Left ventricle myocardium inferior (tissue), 1 donor: ENCODE measurements at regions not wholly inside any gene's neighbourhood (a gene's known extent, or its start where the extent isn't known, plus 50 kb on each side); places are given as distances from the start of the nearest gene placed in this dataset.

Experiments used
- DNase-seq: peaks from one replicate; pipeline ENCODE4 v3.0.0-alpha.2; 2020
- H3K27ac ChIP-seq: fragments of 200-600 bp; replicated peaks from 2 replicates; pipeline ENCODE4 v1.8.0; 2021
- H3K27me3 ChIP-seq: fragments of 200-600 bp; 2 replicates; pipeline ENCODE4 v1.8.0; 2021; ENCODE audit warnings: low read depth
- H3K36me3 ChIP-seq: fragments of 200-600 bp; 2 replicates; pipeline ENCODE4 v1.8.0; 2021
- H3K4me1 ChIP-seq: fragments of 200-600 bp; 2 replicates; pipeline ENCODE4 v1.8.0; 2021
- H3K4me3 ChIP-seq: fragments of 200-600 bp; 2 replicates; pipeline ENCODE4 v1.8.0; 2021; ENCODE audit warnings: mild to moderate bottlenecking, moderate library complexity
- H3K9me3 ChIP-seq: fragments of 200-600 bp; replicated peaks from 2 replicates; pipeline ENCODE4 v1.8.0; 2021
- CTCF ChIP-seq: fragments of 200-600 bp; IDR thresholded peaks from 2 replicates; pipeline ENCODE4 v1.8.0; 2021; ENCODE audit warnings: antibody characterized with exemption, mild to moderate bottlenecking, borderline replicate concordance
- intact Hi-C: fragments of 100-400 bp; cut with micrococcal nuclease; formaldehyde crosslinking; loops from one replicate; pipeline ENCODE4 v1.11.0; 2022
- donor health status: DM: no; HTN: yes; CAD: no; lungs with severe emphysema.

DNA sequence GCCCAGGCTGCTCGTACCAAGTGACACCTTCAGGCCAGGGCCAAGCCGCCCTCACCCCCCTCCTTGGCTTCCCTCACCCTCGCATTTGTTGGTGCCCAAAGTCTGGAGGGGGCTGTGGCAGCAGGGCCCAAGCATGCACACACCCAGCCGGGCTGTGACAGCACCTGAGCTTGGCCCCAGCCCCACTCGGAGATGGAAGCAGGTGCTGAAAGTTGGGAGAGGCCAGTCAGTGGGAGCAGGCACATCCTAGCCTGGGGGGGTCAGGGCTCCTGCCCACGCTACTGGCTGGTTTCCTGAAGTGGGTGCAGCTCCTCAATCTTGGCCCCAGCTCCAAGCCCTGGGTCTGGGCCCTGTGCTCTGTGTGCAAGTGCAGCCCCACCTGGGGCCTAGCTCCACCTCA lies 228.0 kb downstream of the RDH14 start:
- no peak for DNase-seq
- no peak for TF ChIP-seq CTCF
- Histone ChIP-seq H3K4me1 (no peaks in the 10 kb centered on the region), H3K4me3 (no peak overlapping the region), H3K27me3 (no peaks in the 10 kb centered on the region), H3K36me3 (no peaks in the 10 kb centered on the region), H3K9me3 (no peaks in the 10 kb centered on the region), H3K27ac (no peak overlapping the region)
- intact Hi-C loops, result no loop called here

DNA sequence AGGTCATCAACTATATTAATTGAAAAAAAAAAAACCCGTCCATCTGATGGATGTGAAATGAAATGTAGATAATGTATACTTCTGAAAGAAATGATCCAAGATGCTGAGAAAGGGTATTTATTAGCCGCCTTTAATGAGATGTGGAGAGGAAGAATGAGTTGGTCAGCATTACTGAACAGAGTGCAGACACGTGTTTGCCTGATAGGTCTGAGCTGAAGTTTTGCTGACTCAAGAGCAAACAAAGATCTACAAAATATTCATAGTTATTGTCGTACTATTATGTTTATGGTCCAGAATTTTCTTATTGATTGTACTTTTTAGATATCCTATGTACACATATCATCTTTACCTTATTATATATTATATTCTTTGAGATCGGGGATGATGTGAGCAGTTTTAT lies 235.3 kb downstream of the RDH14 start:
- no peaks in the 10 kb centered on the region for H3K4me1 ChIP-seq
- intact Hi-C loops, result no loop called here
- DNase-seq, result no peak
- no peak overlapping the region for H3K4me3 ChIP-seq
- no peak for TF ChIP-seq CTCF
- no peaks in the 10 kb centered on the region for H3K9me3 ChIP-seq
- no peaks in the 10 kb centered on the region for H3K36me3 ChIP-seq
- no peak overlapping the region for H3K27ac ChIP-seq
- H3K27me3 ChIP-seq, result no peaks in the 10 kb centered on the region

GRCh38 chr2:18319987-18320386 lies 240.5 kb downstream of the RDH14 start:
- H3K9me3 ChIP-seq, result no peaks in the 10 kb centered on the region
- DNase-seq, result no peak
- no peaks in the 10 kb centered on the region for H3K4me1 ChIP-seq
- intact Hi-C loops, result no loop called here
- no peak for TF ChIP-seq CTCF
- no peaks in the 10 kb centered on the region for H3K27me3 ChIP-seq
- H3K4me3 ChIP-seq, result no peak overlapping the region
- H3K27ac ChIP-seq, result no peak overlapping the region
- no peaks in the 10 kb centered on the region for H3K36me3 ChIP-seq

GRCh38 chr2:18317017-18317416 lies 243.4 kb downstream of the RDH14 start:
- no peak for DNase-seq
- peaks cover 3% of the 10 kb centered on the region for H3K9me3 ChIP-seq
- no peaks in the 10 kb centered on the region for H3K36me3 ChIP-seq
- no peaks in the 10 kb centered on the region for H3K4me1 ChIP-seq
- TF ChIP-seq CTCF, result no peak
- H3K4me3 ChIP-seq, result no peak overlapping the region
- intact Hi-C loops, result no loop called here
- H3K27ac ChIP-seq, result no peak overlapping the region
- no peaks in the 10 kb centered on the region for H3K27me3 ChIP-seq

DNA sequence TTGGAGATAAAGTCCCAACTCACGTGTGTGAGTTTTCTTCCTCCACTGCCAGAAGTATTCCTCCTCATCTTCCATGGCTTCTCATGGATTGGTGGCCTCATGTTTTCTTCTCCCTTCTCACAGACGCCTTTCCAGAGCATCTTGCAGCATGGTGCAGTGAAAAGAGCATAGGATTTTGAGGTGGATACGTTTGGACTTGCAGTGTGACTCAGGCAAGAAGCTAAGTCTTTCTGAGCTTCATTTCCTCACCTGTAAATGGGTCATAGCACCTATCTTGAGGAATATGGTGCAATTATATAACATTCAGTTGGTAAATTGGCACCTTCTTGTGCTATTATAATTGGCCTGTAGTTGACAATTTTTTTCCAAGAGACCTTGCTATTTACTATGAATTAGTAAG lies 247.6 kb downstream of the RDH14 start:
- no peaks in the 10 kb centered on the region for H3K36me3 ChIP-seq
- intact Hi-C loops, result no loop called here
- peaks cover 3% of the 10 kb centered on the region for H3K9me3 ChIP-seq
- no peak overlapping the region for H3K4me3 ChIP-seq
- DNase-seq, result no peak
- no peak for TF ChIP-seq CTCF
- no peak overlapping the region for H3K27ac ChIP-seq
- no peaks in the 10 kb centered on the region for H3K4me1 ChIP-seq
- no peaks in the 10 kb centered on the region for H3K27me3 ChIP-seq
